LNCaP clone FGC (cell line): ENCODE measurements at regions not wholly inside any gene's neighbourhood (a gene's known extent, or its start where the extent isn't known, plus 50 kb on each side); places are given as distances from the start of the nearest gene placed in this dataset.

ENCODE experiments used
- DNase-seq: peaks from one replicate; pipeline ENCODE4 v3.0.0-alpha.2; 2011; ENCODE audit warnings: low read depth
- H3K4me3 ChIP-seq: 2 replicates; pipeline ENCODE4 v1.5.1; 2011; ENCODE audit warnings: mild to moderate bottlenecking, low read depth, low read length, control low read depth
- CTCF ChIP-seq: IDR thresholded peaks from 2 replicates; pipeline ENCODE4 v1.5.1; 2012; ENCODE audit warnings: mild to moderate bottlenecking; ENCODE audit not compliant: control insufficient read depth, insufficient read depth; ENCODE audit errors: extremely low read depth

GRCh38 chr2:224325941-224326340 is 76.0 kb downstream of the FAM124B start:
- H3K4me3 ChIP-seq, result no peak overlapping the region
- DNase-seq, result no peak
- no peak for TF ChIP-seq CTCF

- H3K4me3 ChIP-seq, result no peak overlapping the region
- TF ChIP-seq CTCF, result no peak
- DNase-seq, result no peak
These were observed 77.3 kb downstream of the FAM124B start for GRCh38 chr2:224324604-224325003.

GRCh38 chr2:224320660-224321059 is 81.2 kb downstream of the FAM124B start:
- no peak for TF ChIP-seq CTCF
- H3K4me3 ChIP-seq, result no peak overlapping the region
- no peak for DNase-seq

GRCh38 chr2:224319750-224320149 is 82.2 kb downstream of the FAM124B start:
- no peak for TF ChIP-seq CTCF
- no peak overlapping the region for H3K4me3 ChIP-seq
- no peak for DNase-seq

- no peak for DNase-seq
- H3K4me3 ChIP-seq, result no peak overlapping the region
- no peak for TF ChIP-seq CTCF
These were observed 89.2 kb downstream of the FAM124B start for GRCh38 chr2:224312741-224313140.

- no peak for DNase-seq
- no peak for TF ChIP-seq CTCF
These were observed 90.8 kb downstream of the FAM124B start for GRCh38 chr2:224310943-224311625.

GRCh38 chr2:224309176-224309575 is 92.7 kb downstream of the FAM124B start:
- DNase-seq, result no peak
- no peak overlapping the region for H3K4me3 ChIP-seq
- TF ChIP-seq CTCF, result no peak

More at GRCh38 chr2:224310943-224311625, 90.8 kb downstream of the FAM124B start:
- no peak overlapping the region for H3K4me3 ChIP-seq
